GM12891 (cell line): ENCODE measurements at regions not wholly inside any gene's neighbourhood (a gene's known extent, or its start where the extent isn't known, plus 50 kb on each side); places are given as distances from the start of the nearest gene placed in this dataset.

Experiments
- PAX5 ChIP-seq: IDR thresholded peaks from 2 replicates; pipeline ENCODE4 v1.6.1; 2011; ENCODE audit warnings: low read length, moderate library complexity, mild to moderate bottlenecking; ENCODE audit not compliant: insufficient read depth, severe bottlenecking
- POLR2A ChIP-seq: IDR thresholded peaks from 2 replicates; pipeline ENCODE4 v1.6.1; 2011; ENCODE audit warnings: low read depth, low read length, control low read depth
- POLR2AphosphoS5 ChIP-seq: IDR thresholded peaks from 2 replicates; pipeline ENCODE4 v1.6.1; 2011; ENCODE audit warnings: low read depth, low read length, control low read depth
- POU2F2 ChIP-seq: IDR thresholded peaks from 2 replicates; pipeline ENCODE4 v1.6.1; 2011; ENCODE audit warnings: low read depth, mild to moderate bottlenecking, control low read depth, low read length, moderate library complexity
- TAF1 ChIP-seq: IDR thresholded peaks from 2 replicates; pipeline ENCODE4 v1.6.1; 2011; ENCODE audit warnings: low read depth, low read length, control low read depth

- TF ChIP-seq POLR2AphosphoS5 (no peak), POLR2A (no peak), TAF1 (no peak), POU2F2 (no peak), PAX5 (no peak)
Observed at GRCh38 chr5:18999478-18999877, 988.5 kb downstream of the CDH18 start.
